Keratinocyte (primary cell): ENCODE measurements at regions not wholly inside any gene's neighbourhood (a gene's known extent, or its start where the extent isn't known, plus 50 kb on each side); places are given as distances from the start of the nearest gene placed in this dataset.

ENCODE experiments used
- EZH2 ChIP-seq: IDR thresholded peaks from one replicate; pipeline ENCODE4 v1.6.1; 2012; ENCODE audit warnings: inconsistent platforms, mild to moderate bottlenecking, low read length, moderate library complexity
- TF ChIP-seq, protein P1 (sequence below), 3 experiments: IDR thresholded peaks in 1 of 3; conservative IDR thresholded peaks in 1 of 3; optimal IDR thresholded peaks in 1 of 3; 2 replicates in 2 of 3; 3 replicates in 1 of 3; pipeline versions ENCODE3 to v1.5.1; 2011; ENCODE audit warnings: low read length in 3 of 3, mild to moderate bottlenecking in 3 of 3, moderate library complexity in 2 of 3, control low read depth in 1 of 3, inconsistent platforms in 1 of 3; ENCODE audit not compliant: insufficient read depth in 2 of 3; ENCODE audit errors: extremely low read depth in 1 of 3

DNA sequence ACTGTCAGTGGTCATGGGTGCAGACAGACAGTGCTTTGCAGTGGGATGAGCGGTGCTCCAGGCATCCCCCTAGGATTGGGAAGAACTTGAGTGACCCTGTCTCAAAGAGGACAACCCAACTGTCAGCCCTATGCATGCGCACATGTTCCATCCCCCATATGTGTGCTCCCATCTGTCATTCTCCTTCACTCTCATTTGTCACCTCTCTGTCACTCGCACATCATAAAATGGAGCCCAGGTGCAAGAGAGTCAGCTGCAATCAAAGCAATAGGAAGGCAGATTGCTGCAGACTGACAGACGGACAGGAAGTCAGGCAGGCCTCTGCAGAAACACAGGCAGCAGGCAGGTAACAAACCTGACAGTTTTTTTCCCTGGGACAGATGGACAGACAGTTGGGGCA, 101.8 kb upstream of the CCL1 start:
- TF ChIP-seq, protein P1, sequence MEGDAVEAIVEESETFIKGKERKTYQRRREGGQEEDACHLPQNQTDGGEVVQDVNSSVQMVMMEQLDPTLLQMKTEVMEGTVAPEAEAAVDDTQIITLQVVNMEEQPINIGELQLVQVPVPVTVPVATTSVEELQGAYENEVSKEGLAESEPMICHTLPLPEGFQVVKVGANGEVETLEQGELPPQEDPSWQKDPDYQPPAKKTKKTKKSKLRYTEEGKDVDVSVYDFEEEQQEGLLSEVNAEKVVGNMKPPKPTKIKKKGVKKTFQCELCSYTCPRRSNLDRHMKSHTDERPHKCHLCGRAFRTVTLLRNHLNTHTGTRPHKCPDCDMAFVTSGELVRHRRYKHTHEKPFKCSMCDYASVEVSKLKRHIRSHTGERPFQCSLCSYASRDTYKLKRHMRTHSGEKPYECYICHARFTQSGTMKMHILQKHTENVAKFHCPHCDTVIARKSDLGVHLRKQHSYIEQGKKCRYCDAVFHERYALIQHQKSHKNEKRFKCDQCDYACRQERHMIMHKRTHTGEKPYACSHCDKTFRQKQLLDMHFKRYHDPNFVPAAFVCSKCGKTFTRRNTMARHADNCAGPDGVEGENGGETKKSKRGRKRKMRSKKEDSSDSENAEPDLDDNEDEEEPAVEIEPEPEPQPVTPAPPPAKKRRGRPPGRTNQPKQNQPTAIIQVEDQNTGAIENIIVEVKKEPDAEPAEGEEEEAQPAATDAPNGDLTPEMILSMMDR (optimal IDR thresholded peaks at IDR 0.05 in 1 of 3, IDR thresholded peaks at IDR 0.05 in 1 of 3, conservative IDR thresholded peaks at IDR 0.05 in 1 of 3; ENCODE audit: extremely low read depth in 1 of 3, insufficient read depth in 2 of 3, low read length in 3 of 3): no peak
- TF ChIP-seq EZH2: no peak
